WTC11 (cell line): ENCODE measurements at regions not wholly inside any gene's neighbourhood (a gene's known extent, or its start where the extent isn't known, plus 50 kb on each side); places are given as distances from the start of the nearest gene placed in this dataset.

ENCODE experiments used
- ATAC-seq: fragments of 200-7000 bp; cut with Tn5 transposase; 2 replicates; pipeline ENCODE4 v1.10.0; 2021; ENCODE audit warnings: mild to moderate bottlenecking, moderate library complexity
- CTCF ChIA-PET: fragments of 300-600 bp; sonication (Branson Sonifier 250); formaldehyde crosslinking; loops from one replicate; lab custom pipeline; 2021; ENCODE audit warnings: antibody characterized with exemption; lab: Charles Lee
- POLR2A ChIA-PET: fragments of 350-600 bp; sonication (Branson Sonifier 250); formaldehyde crosslinking; loops from one replicate; lab custom pipeline; 2021; ENCODE audit warnings: antibody characterized with exemption; lab: Charles Lee
- DNase-seq: peaks from one replicate; pipeline ENCODE4 v3.0.0; 2021; ENCODE audit warnings: low spot score
- H3K27ac Mint-ChIP-seq: 2 replicates; pipeline ENCODE4 v1.8.0; 2021; ENCODE audit warnings: mixed read lengths
- H3K27me3 Mint-ChIP-seq: 2 replicates; pipeline ENCODE4 v1.8.0; 2021; ENCODE audit warnings: low read depth, mild to moderate bottlenecking, moderate library complexity, mixed read lengths
- H3K36me3 Mint-ChIP-seq: 2 replicates; pipeline ENCODE4 v1.8.0; 2021; ENCODE audit warnings: mixed read lengths
- H3K4me1 Mint-ChIP-seq: 2 replicates; pipeline ENCODE4 v1.8.0; 2022; ENCODE audit warnings: mixed read lengths
- H3K4me3 Mint-ChIP-seq: 2 replicates; pipeline ENCODE4 v1.8.0; 2021; ENCODE audit warnings: mild to moderate bottlenecking, moderate library complexity, mixed read lengths
- H3K9me3 Mint-ChIP-seq: 2 replicates; pipeline ENCODE4 v1.8.0; 2021; ENCODE audit warnings: mixed read lengths
- CREB1 ChIP-seq: sonication (generic); formaldehyde crosslinking; IDR thresholded peaks from 2 replicates; pipeline ENCODE4 v1.8.0; 2023; ENCODE audit warnings: mild to moderate bottlenecking, missing genetic modification reagents
- E2F4 ChIP-seq: sonication (generic); formaldehyde crosslinking; IDR thresholded peaks from 2 replicates; pipeline ENCODE4 v1.8.1; 2022; ENCODE audit warnings: low read depth, mild to moderate bottlenecking, moderate library complexity, missing genetic modification reagents, borderline replicate concordance
- FOXJ3 ChIP-seq: sonication (generic); formaldehyde crosslinking; IDR thresholded peaks from 2 replicates; pipeline ENCODE4 v1.9.0; 2021; ENCODE audit warnings: missing genetic modification reagents, mild to moderate bottlenecking, borderline replicate concordance
- IRF1 ChIP-seq: sonication (generic); formaldehyde crosslinking; IDR thresholded peaks from 2 replicates; pipeline ENCODE4 v1.8.0; 2023; ENCODE audit warnings: missing genetic modification reagents
- IRF2 ChIP-seq: sonication (generic); formaldehyde crosslinking; IDR thresholded peaks from 2 replicates; pipeline ENCODE4 v1.8.0; 2022; ENCODE audit warnings: low read depth, missing genetic modification reagents, borderline replicate concordance
- MLX ChIP-seq: sonication (generic); formaldehyde crosslinking; IDR thresholded peaks from 2 replicates; pipeline ENCODE4 v1.8.1; 2023; ENCODE audit warnings: mild to moderate bottlenecking, missing genetic modification reagents, moderate library complexity
- STAT6 ChIP-seq: sonication (generic); formaldehyde crosslinking; conservative IDR thresholded peaks from 2 replicates; pipeline ENCODE4 v1.8.1; 2023; ENCODE audit warnings: mild to moderate bottlenecking, low read depth, missing genetic modification reagents, moderate library complexity
- TP53 ChIP-seq: sonication (generic); formaldehyde crosslinking; IDR thresholded peaks from 2 replicates; pipeline ENCODE4 v1.8.1; 2023; ENCODE audit warnings: mild to moderate bottlenecking, missing genetic modification reagents
- USF1 ChIP-seq: sonication (generic); formaldehyde crosslinking; IDR thresholded peaks from 2 replicates; pipeline ENCODE4 v1.8.0; 2022; ENCODE audit warnings: mild to moderate bottlenecking, missing genetic modification reagents
- USF2 ChIP-seq: sonication (generic); formaldehyde crosslinking; IDR thresholded peaks from 2 replicates; pipeline ENCODE4 v1.8.1; 2023; ENCODE audit warnings: mild to moderate bottlenecking, missing genetic modification reagents, moderate library complexity
- ZBTB43 ChIP-seq: sonication (generic); formaldehyde crosslinking; IDR thresholded peaks from 2 replicates; pipeline ENCODE4 v1.8.1; 2023; ENCODE audit warnings: mild to moderate bottlenecking, missing genetic modification reagents
- ZNF281 ChIP-seq: sonication (generic); formaldehyde crosslinking; IDR thresholded peaks from 2 replicates; pipeline ENCODE4 v1.8.0; 2023; ENCODE audit warnings: mild to moderate bottlenecking, missing genetic modification reagents
- ZNF317 ChIP-seq: sonication (generic); formaldehyde crosslinking; IDR thresholded peaks from 2 replicates; pipeline ENCODE4 v1.8.1; 2023; ENCODE audit warnings: low read depth, mild to moderate bottlenecking, moderate library complexity, missing genetic modification reagents, borderline replicate concordance
- ZNF396 ChIP-seq: fragments of 250-450 bp; sonication (Bioruptor Pico); IDR thresholded peaks from 2 replicates; pipeline ENCODE4 v1.8.0; 2021; ENCODE audit warnings: mild to moderate bottlenecking, moderate library complexity, borderline replicate concordance
- ZNF423 ChIP-seq: fragments of 250-450 bp; sonication (Bioruptor Pico); IDR thresholded peaks from 2 replicates; pipeline ENCODE4 v2.1.2; 2022; ENCODE audit warnings: mild to moderate bottlenecking, moderate library complexity

GRCh38 chr4:62232814-62233213, 1032.7 kb downstream of the ADGRL3 start (continued):
- TF ChIP-seq MLX (no peak), USF2 (CRISPR knock-in tag) (no peak), IRF1 (CRISPR knock-in tag) (no peak), E2F4 (CRISPR knock-in tag) (no peak)

GRCh38 chr4:62231994-62232393, 1031.9 kb downstream of the ADGRL3 start:
- ATAC-seq: no peak
- Mint-ChIP-seq H3K9me3 (peaks cover 6% of the 10 kb centered on the region; the same call in 1 of the 2 replicates), H3K36me3 (no peaks in the 10 kb centered on the region; the same call in 1 of the 2 replicates)
- no peak for TF ChIP-seq USF1 (CRISPR knock-in tag)
- TF ChIP-seq ZNF396 (CRISPR knock-in tag): no peak
- no peak for TF ChIP-seq ZNF423 (CRISPR knock-in tag)
- TF ChIP-seq IRF2 (CRISPR knock-in tag): no peak
- TF ChIP-seq FOXJ3 (CRISPR knock-in tag): no peak
- TF ChIP-seq, all 79 proteins: peak for 0
- DNase-seq: no peak
- no peak overlapping the region for H3K4me3 Mint-ChIP-seq
- peaks cover 5% of the 10 kb centered on the region; the same call in 1 of the 2 replicates for H3K4me1 Mint-ChIP-seq
- no peaks in the 10 kb centered on the region for H3K27me3 Mint-ChIP-seq
- ChIA-PET CTCF (no interaction called here), POLR2A (no interaction called here)
- no peak overlapping the region for H3K27ac Mint-ChIP-seq

- Mint-ChIP-seq H3K4me3 (no peak overlapping the region), H3K27ac (no peak overlapping the region), H3K27me3 (no peaks in the 10 kb centered on the region), H3K9me3 (peaks cover 1% of the 10 kb centered on the region; the same call in 1 of the 2 replicates), H3K4me1 (no peaks in the 10 kb centered on the region), H3K36me3 (no peaks in the 10 kb centered on the region)
- ATAC-seq: no peak
- TF ChIP-seq ZBTB43 (CRISPR knock-in tag): no peak
- TF ChIP-seq ZNF281 (CRISPR knock-in tag): no peak
- no peak for TF ChIP-seq STAT6 (CRISPR knock-in tag)
- TF ChIP-seq ZNF317: no peak
- TF ChIP-seq FOXJ3 (CRISPR knock-in tag): no peak
- no peak for TF ChIP-seq TP53 (CRISPR knock-in tag)
- TF ChIP-seq CREB1: no peak
- DNase-seq: no peak
- POLR2A ChIA-PET: no interaction called here
- CTCF ChIA-PET: no interaction called here
Observed at GRCh38 chr4:62226082-62226481, 1026.0 kb downstream of the ADGRL3 start.
